Peyer's patch (tissue), 4 donors: ENCODE measurements at regions not wholly inside any gene's neighbourhood (a gene's known extent, or its start where the extent isn't known, plus 50 kb on each side); places are given as distances from the start of the nearest gene placed in this dataset.
"Not testable (repeated sequence)": the region's sequence is repeated elsewhere in the genome, so short reads cannot be mapped to it uniquely, and the experiment has no call there.

Experiments used
- POLR2A ChIP-seq, 2 donors: fragments of 450-650 bp; IDR thresholded peaks; one replicate each; pipeline ENCODE4 v1.5.1; 2017; ENCODE audit warnings: antibody characterized with exemption in 2 of 2, mild to moderate bottlenecking in 2 of 2, moderate library complexity in 2 of 2
- TF ChIP-seq, protein P1 (sequence below), 6 experiments: fragments of 450-650 bp in 4 of 6; fragments of 200-600 bp in 2 of 6; sonication (generic) in 1 of 6; IDR thresholded peaks; one replicate each; pipeline ENCODE4 v1.5.1; 2017 to 2019; ENCODE audit warnings: antibody characterized with exemption in 6 of 6, mild to moderate bottlenecking in 3 of 6, moderate library complexity in 1 of 6

DNA sequence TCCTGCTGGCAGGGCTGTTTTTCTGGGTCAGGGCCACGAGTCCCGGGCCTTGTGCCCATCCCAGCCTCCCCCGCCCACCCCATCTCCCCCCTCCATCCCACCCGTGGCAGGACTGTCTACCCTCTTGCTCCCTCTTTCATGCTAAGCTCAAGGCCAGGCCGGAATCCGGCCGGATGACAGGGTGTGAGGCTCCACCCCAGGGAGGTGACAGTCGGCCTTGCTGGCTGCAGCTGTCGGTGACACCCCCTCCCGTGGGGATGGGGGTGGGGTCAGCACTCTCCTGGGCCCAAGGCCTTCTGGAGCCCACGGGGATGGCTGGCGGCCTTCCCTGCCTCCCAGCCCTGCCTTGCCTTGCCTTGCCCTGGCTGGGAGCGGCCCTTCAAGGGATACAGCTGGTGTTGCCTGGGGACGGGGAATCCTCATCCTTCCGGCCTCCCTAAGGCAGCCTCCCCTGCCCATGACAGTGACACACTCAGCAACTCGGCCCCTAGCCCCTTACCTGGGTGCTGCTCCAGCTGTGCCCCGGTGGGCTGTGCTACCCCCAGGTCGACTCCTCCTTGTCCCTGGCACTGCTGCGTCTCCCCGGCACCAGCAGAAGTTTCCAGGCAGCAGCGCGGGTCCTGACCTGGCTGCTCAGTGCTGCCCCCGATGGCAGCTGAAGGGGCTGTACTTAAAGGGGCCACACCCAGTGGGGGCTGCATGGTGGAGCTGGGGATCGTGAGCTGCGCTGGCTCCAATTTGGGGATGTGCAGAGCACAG lies 303.9 kb downstream of the CCDC74A start:
- TF ChIP-seq POLR2A (IDR thresholded peaks at IDR 0.05), result not testable (repeated sequence)
- TF ChIP-seq, protein P1, sequence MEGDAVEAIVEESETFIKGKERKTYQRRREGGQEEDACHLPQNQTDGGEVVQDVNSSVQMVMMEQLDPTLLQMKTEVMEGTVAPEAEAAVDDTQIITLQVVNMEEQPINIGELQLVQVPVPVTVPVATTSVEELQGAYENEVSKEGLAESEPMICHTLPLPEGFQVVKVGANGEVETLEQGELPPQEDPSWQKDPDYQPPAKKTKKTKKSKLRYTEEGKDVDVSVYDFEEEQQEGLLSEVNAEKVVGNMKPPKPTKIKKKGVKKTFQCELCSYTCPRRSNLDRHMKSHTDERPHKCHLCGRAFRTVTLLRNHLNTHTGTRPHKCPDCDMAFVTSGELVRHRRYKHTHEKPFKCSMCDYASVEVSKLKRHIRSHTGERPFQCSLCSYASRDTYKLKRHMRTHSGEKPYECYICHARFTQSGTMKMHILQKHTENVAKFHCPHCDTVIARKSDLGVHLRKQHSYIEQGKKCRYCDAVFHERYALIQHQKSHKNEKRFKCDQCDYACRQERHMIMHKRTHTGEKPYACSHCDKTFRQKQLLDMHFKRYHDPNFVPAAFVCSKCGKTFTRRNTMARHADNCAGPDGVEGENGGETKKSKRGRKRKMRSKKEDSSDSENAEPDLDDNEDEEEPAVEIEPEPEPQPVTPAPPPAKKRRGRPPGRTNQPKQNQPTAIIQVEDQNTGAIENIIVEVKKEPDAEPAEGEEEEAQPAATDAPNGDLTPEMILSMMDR (IDR thresholded peaks at IDR 0.05), result not testable (repeated sequence)
